ENCODE measurements at regions not wholly inside any gene's neighbourhood (a gene's known extent, or its start where the extent isn't known, plus 50 kb on each side); places are given as distances from the start of the nearest gene placed in this dataset.
"Not testable (repeated sequence)": the region's sequence is repeated elsewhere in the genome, so short reads cannot be mapped to it uniquely, and the experiment has no call there.

DNA sequence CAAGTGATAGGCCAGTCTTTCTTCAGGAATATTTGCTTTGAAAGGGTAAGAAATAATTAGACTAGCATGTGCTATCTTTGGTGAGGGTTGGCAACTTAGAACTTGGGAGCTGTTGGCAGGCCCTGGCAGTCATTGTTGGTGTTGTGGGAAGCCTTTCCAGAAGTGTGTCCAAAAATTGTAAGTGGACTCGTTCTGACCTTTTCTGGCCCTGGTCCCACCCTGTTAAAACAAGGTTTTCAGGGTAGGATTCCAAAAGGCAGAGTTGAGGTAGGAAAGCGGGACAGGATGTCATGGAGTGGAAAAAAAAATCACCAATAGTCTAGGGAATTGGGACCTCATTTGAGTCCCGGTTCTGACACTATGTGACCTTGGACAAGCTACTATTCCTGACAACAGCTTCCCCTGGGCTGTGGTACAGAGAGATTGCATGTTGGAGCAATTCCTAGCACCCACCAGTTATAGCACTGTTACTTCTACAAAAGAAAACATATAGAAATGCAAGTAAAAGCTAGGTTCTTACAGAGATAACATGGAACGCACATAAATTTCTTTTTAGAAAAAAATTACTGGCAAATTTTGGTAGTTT is 299.3 kb upstream of the DDI1 start:
- Mint-ChIP-seq H3K27ac (no peak overlapping the region), H3K9me3 (no peaks in the 10 kb centered on the region)
- no peak for ATAC-seq

DNA sequence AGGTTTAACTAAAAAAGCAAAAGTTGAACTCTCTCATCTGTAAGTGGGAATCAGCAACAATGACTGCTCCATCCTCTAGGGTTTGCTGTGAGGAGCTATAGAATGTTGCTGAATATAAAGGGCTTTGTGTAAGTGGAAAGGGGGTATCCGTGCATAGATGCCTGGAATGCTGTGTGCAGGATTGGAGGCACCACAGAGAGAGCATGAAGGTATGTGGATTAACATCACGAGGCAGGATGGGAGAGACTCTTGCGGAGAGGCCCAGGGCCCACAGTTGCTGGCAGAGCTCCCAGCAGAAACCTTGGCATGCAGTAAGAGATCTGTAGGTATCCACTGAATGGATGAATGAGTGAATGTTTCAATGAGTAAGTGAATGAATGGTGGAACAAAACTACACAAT is 298.7 kb upstream of the DDI1 start:
- Mint-ChIP-seq H3K4me3 (no peak overlapping the region), H3K27ac (no peak overlapping the region)
- no peak for ATAC-seq

More for the DNA sequence above, 299.3 kb upstream of the DDI1 start:
- H3K4me1 Mint-ChIP-seq = no peaks in the 10 kb centered on the region
- H3K4me3 Mint-ChIP-seq = no peak overlapping the region
- no peaks in the 10 kb centered on the region for H3K36me3 Mint-ChIP-seq
- no peak for DNase-seq (ENCODE audit: low spot score in 2 of 2)

DNA sequence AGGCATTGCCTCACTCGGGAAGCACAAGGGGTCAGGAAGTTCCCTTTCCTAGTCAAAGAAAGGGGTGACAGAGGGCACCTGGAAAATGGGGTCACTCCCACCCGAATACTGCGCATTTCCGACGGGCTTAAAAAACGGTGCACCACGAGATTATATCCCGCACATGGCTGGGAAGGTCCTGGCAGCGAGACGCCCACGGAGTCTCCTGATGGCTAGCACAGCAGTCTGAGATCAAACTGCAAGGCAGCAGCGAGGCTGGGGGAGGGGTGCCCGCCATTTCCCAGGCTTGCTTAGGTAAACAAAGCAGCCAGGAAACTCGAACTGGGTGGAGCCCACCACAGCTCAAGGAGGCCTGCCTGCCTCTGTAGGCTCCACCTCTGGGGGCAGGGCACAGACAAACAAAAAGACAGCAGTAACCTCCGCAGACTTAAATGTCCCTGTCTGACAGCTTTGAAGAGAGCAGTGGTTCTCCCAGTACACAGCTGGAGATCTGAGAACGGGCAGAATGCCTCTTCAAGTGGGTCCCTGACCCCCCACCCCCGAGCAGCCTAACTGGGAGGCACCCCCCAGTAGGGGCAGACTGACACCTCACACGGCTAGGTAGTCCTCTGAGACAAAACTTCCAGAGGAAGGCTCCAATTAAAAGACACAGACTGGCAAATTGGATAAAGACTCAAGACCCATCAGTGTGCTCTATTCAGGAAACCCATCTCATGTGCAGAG is 297.2 kb upstream of the DDI1 start:
- DNase-seq (ENCODE audit: low spot score in 2 of 2); ATAC-seq; H3K27ac Mint-ChIP-seq; H3K9me3 Mint-ChIP-seq; H3K36me3 Mint-ChIP-seq; H3K4me1 Mint-ChIP-seq: not testable (repeated sequence)
- H3K4me3 Mint-ChIP-seq = peak overlapping the region; percentile 62

More for the DNA sequence above, 298.7 kb upstream of the DDI1 start:
- DNase-seq (ENCODE audit: low spot score in 2 of 2) = no peak
- Mint-ChIP-seq H3K9me3 (no peaks in the 10 kb centered on the region), H3K36me3 (no peaks in the 10 kb centered on the region), H3K4me1 (no peaks in the 10 kb centered on the region)

DNA sequence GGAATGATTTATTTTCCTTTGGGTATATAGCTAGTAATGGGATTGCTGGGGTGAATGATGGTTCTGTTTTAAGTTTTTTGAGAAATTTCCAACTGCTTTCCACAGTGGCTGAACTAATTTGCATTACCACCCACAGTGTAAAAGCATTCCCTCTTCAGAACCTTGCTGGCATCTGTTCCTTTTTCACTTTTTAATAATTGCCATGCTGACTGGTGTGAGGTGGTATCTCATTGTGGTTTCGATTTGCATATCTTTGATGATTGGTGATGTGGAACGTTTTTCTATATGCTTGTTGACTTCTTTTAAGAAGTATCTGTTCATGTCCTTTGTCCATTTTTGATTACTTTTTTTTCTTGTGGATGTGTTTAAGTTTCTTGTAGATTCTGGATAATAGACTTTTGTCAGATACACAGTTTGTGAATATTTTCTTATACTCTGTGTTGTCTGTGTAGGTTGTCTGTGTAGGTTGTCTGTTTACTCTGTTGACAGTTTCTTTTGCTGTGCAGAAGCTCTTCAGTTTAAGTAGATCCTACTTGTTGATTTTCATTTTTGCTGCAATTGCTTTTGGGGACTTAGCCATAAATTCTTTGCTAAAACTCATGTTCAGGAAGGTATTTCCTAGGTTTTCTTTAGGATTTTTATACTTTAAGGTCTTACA is 291.8 kb upstream of the DDI1 start:
- Mint-ChIP-seq H3K9me3 (no peaks in the 10 kb centered on the region), H3K27ac (no peak overlapping the region), H3K4me3 (no peak overlapping the region), H3K36me3 (no peaks in the 10 kb centered on the region), H3K4me1 (no peaks in the 10 kb centered on the region)
- ATAC-seq (no peak), DNase-seq (ENCODE audit: low spot score in 2 of 2) (no peak)

DNA sequence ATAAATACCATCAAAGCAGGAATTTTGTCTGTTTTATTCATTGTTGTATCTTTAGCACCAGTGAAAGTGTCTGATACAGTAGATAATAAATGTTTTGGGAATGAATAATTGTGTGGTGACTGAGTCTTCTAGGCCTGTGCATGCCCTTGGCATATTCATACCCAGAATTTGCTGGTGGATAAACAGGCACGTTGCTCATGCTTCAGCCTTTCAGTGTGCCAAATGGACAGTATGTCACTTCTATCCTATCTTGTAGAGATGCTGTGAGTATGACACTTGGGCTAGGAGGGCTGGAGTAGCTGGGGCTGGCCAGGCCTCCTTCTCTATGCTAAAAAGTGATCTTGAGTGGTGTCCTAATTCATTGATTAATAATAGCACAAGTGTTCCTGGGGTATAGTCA is 287.3 kb upstream of the DDI1 start:
- no peaks in the 10 kb centered on the region for H3K4me1 Mint-ChIP-seq
- no peak overlapping the region for H3K4me3 Mint-ChIP-seq
- H3K9me3 Mint-ChIP-seq = peaks cover 3% of the 10 kb centered on the region
- H3K36me3 Mint-ChIP-seq = no peaks in the 10 kb centered on the region
- ATAC-seq (no peak), DNase-seq (ENCODE audit: low spot score in 2 of 2) (no peak)
- H3K27ac Mint-ChIP-seq = no peak overlapping the region

DNA sequence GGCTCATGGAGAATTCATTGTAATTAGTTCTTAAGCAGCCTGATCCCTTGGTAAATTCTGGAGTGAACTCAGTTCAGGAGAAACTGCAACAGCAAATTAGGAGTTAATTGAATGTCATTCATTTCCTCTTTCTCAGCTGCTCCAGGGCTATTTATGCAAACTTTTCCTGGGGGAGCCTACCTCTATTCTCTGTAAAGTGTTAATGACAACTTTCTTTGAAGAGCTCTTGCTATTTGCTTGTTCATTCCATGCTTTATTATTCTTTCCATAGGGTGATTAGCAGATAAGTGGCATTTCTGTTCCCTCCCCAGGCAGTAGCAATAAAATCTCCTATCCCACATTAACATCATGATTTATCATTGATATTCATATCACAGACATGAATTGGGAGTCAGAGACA is 267.6 kb upstream of the DDI1 start:
- H3K27ac Mint-ChIP-seq = no peak overlapping the region
- no peak for DNase-seq (ENCODE audit: low spot score in 2 of 2)

DNA sequence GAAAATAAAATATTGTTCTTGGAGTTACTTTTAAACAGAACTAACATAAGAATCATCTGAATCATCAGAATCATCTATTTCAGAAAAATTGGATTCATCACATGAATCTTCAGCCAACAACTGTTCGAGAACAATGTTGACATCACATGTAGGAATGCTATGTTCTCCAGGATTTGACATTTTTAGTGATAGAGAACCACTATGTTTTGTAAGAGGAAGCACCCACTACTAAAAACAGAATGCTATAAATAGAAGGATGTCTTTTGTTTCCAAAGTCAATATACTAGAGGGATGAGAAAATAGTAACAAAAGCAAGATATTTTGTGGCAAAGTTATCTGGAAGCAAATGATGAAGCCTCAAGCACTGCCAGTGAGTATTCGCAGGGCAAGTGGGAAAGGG is 263.4 kb upstream of the DDI1 start:
- H3K27ac Mint-ChIP-seq = no peak overlapping the region
- H3K36me3 Mint-ChIP-seq = no peaks in the 10 kb centered on the region
- DNase-seq (ENCODE audit: low spot score in 2 of 2) (no peak), ATAC-seq (no peak)
- no peaks in the 10 kb centered on the region for H3K9me3 Mint-ChIP-seq
- no peak overlapping the region for H3K4me3 Mint-ChIP-seq
- no peaks in the 10 kb centered on the region for H3K4me1 Mint-ChIP-seq

More for the DNA sequence above, 267.6 kb upstream of the DDI1 start:
- no peaks in the 10 kb centered on the region for H3K4me1 Mint-ChIP-seq
- ATAC-seq = no peak
- H3K4me3 Mint-ChIP-seq = no peak overlapping the region
- H3K36me3 Mint-ChIP-seq = no peaks in the 10 kb centered on the region
- H3K9me3 Mint-ChIP-seq = no peaks in the 10 kb centered on the region

DNA sequence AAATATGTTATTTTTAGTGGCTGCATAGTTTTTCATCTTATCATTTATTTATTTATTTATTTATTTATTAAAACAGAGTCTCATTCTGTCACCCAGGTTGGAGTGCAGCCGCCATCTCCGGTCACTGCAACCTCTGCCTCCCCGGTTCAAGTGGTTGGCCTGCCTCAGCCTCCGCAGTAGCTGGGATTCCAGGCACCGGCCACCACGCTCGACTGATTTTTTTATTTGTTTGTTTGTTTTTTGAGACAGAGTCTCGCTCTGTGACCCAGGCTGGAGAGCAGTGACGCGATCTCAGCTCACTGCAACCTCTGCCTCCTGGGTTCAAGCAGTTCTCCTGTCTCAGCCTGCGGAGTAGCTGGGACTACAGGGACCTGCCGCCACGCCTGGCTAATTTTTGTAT is 262.9 kb upstream of the DDI1 start:
- H3K27ac Mint-ChIP-seq = no peak overlapping the region
- H3K4me1 Mint-ChIP-seq = no peaks in the 10 kb centered on the region
- DNase-seq (ENCODE audit: low spot score in 2 of 2) (no peak), ATAC-seq (no peak)
- no peak overlapping the region for H3K4me3 Mint-ChIP-seq
- no peaks in the 10 kb centered on the region for H3K36me3 Mint-ChIP-seq
- H3K9me3 Mint-ChIP-seq = no peaks in the 10 kb centered on the region

DNA sequence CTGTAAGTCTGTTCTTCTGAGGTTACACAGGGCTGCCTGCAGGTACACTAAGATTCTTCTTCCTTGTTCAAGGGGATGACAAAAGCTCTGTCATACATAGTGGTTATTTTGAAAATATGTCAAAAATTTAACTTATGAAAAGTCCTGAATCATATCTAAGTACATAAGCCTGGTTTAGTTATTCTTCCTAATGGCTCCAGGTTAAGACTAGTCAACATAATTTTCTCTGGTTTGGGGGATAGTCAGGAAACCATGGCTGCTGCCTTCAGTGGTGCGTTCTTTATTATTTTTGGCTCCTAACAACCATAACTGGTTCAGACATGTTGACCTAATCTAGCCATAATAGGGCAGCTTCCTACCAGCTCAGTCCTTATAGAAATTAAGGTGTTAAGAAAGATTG is 257.4 kb upstream of the DDI1 start:
- ATAC-seq = no peak
- Mint-ChIP-seq H3K27ac (no peak overlapping the region), H3K4me3 (no peak overlapping the region), H3K36me3 (no peaks in the 10 kb centered on the region), H3K4me1 (no peaks in the 10 kb centered on the region), H3K9me3 (no peaks in the 10 kb centered on the region)
- DNase-seq (ENCODE audit: low spot score in 2 of 2) = no peak

DNA sequence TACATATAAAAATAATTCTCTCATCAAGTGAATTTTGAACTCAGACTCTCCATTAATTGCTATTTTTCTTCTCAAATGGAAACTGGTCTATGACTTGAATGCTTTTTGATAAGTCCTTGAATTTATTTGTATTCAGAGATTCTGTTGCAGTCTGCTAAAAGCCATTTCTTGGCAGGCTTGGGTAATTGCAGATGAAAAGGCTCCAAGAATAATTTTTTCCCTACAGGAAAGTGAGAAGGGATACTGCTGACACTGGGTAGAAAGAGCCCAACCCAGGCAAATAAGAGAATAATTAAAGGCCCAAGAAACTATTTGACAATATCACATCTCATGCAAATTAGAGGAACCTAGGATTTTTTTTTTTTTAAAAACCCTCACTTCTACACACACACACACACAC is 246.5 kb upstream of the DDI1 start:
- DNase-seq (ENCODE audit: low spot score in 2 of 2) (no peak), ATAC-seq (no peak)
- Mint-ChIP-seq H3K36me3 (no peaks in the 10 kb centered on the region), H3K4me3 (no peak overlapping the region), H3K4me1 (no peaks in the 10 kb centered on the region), H3K9me3 (peaks cover 3% of the 10 kb centered on the region), H3K27ac (no peak overlapping the region)

DNA sequence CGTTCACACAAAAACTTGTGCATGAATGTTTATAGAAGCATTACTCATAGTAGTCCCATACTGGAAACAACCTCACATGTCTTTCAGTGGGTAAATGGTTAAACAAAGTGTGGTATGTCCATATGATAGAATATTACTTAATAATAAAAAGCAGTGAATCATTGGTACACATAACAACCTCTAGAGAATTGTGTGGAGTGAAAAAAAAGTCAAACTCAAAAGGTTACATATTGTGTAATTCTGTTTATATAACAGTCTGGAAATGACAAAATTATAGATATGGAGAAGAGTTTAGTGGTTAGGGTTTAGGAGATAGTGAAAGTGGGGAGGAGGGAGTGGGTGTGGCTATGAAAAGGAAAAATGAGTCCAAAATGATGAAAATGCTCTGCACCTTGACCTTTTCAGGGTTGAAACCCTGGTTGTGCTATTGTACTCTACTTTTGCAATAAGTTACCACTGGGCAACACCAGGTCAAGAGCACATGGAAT is 243.4 kb upstream of the DDI1 start:
- H3K27ac Mint-ChIP-seq = no peak overlapping the region
- H3K36me3 Mint-ChIP-seq = no peaks in the 10 kb centered on the region
- no peak overlapping the region for H3K4me3 Mint-ChIP-seq
- ATAC-seq = no peak
- peaks cover 3% of the 10 kb centered on the region for H3K9me3 Mint-ChIP-seq
- no peaks in the 10 kb centered on the region for H3K4me1 Mint-ChIP-seq
- no peak for DNase-seq (ENCODE audit: low spot score in 2 of 2)

DNA sequence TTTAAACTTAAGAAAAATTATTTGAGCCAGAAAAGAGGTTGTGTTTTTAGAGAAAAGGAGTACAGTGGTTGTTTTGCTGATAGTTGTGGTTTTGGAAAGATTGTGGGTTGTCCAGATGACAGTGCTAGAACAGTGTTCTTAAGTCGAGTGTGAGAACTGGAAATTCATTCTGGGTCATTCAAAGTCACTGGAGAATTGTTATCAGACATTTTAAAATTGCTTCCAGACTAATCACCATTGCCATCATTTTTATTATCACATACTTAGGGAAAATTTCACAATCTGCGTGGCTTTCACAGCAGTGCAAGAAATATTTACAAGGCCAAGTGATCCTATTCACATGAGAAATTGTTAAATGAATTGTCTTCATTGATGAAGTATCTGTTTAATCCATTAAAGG is 242.2 kb upstream of the DDI1 start:
- DNase-seq (ENCODE audit: low spot score in 2 of 2) = no peak
- Mint-ChIP-seq H3K9me3 (peaks cover 3% of the 10 kb centered on the region), H3K4me3 (no peak overlapping the region), H3K27ac (no peak overlapping the region), H3K4me1 (no peaks in the 10 kb centered on the region), H3K36me3 (no peaks in the 10 kb centered on the region)
- ATAC-seq = no peak

DNA sequence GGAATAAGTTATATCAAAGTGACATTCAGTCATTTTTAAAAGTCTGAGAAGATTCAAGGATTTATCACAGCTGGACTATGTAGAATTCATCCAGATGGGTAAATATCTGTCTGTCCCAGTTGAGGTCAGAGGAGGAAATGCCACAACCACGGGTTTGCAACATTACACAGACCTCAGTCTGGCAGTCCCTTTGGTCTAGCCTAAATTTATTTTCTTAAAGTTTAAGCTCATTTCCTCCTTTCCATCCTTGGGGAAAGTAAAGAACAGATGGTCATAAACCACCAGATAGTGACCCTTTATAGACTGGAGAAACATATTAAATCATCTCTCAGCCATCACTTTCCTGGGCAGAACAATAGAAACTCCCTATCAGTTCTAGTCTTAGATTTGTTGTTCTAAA is 238.4 kb upstream of the DDI1 start:
- Mint-ChIP-seq H3K36me3 (no peaks in the 10 kb centered on the region), H3K4me1 (no peaks in the 10 kb centered on the region), H3K9me3 (peaks cover 1% of the 10 kb centered on the region), H3K27ac (no peak overlapping the region), H3K4me3 (no peak overlapping the region)
- no peak for DNase-seq (ENCODE audit: low spot score in 2 of 2)
- ATAC-seq = no peak

DNA sequence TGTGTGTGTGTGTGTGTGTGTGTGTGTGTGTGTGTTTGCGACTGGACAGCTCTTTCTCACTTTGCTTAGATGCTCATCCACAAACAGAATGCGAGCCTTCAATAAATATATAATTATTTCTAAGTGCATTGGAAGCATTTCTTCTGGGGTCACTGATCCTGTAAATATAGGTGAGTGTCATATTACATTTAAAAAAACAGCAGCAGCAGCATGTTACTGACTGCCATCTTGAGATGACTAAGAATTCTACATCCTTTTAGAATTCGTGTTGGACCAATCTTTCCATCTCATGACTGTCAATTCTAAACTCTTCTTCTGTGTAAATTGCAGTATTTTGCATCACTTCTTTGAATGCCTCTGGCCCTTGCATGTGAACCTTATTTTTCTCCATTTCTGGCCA is 238.0 kb upstream of the DDI1 start:
- H3K9me3 Mint-ChIP-seq = no peaks in the 10 kb centered on the region
- no peak overlapping the region for H3K4me3 Mint-ChIP-seq
- no peaks in the 10 kb centered on the region for H3K4me1 Mint-ChIP-seq
- ATAC-seq (no peak), DNase-seq (ENCODE audit: low spot score in 2 of 2) (no peak)
- no peak overlapping the region for H3K27ac Mint-ChIP-seq
- H3K36me3 Mint-ChIP-seq = no peaks in the 10 kb centered on the region

DNA sequence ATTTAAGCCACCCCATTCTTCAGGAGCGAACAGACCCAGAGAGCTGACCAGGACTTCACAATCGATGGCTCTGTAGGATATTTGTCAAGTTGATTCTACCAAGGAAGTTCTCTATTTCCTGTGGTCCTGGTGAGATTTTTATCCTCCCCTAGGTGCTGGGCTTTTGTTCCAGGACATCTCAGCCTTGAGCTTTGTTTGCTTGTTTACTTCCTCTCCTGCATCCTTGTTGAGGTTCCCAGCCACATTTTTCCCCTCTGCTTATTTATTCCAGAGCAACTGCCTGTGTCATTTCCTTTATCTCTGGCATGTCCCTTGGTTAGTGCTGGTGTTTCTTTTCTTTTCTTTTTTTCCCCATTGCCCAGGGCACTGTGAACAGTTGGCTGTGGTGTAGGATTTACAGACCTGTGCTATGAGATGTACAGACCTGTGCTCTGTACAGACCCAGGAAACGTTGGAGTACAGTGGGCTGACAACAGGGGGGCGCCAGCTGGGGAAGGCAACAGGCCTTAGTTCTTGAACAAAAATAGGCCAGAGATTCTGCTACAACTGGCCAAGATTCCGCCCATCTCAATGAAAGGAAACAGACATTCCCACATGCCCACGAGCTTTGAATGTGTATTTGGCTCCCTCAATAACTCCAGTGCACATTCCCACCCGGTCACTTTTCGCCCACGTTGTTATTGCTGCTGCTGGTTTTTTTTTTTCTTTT is 235.9 kb upstream of the DDI1 start:
- Mint-ChIP-seq H3K27ac (no peak overlapping the region), H3K36me3 (no peaks in the 10 kb centered on the region), H3K4me3 (no peak overlapping the region), H3K4me1 (no peaks in the 10 kb centered on the region), H3K9me3 (no peaks in the 10 kb centered on the region)
- DNase-seq (ENCODE audit: low spot score in 2 of 2) = no peak
- ATAC-seq = no peak
